GM21526 (cell line): ENCODE measurements at regions not wholly inside any gene's neighbourhood (a gene's known extent, or its start where the extent isn't known, plus 50 kb on each side); places are given as distances from the start of the nearest gene placed in this dataset.
A peak's percentile ranks its signal among the peaks of the same experiment; 100 is the strongest.
"Not testable (repeated sequence)": the region's sequence is repeated elsewhere in the genome, so short reads cannot be mapped to it uniquely, and the experiment has no call there.

Experiments
- ATAC-seq: cut with Tn5 transposase; IDR thresholded peaks from one replicate; pipeline ENCODE4 v1.9.1; 2021; ENCODE audit warnings: moderate library complexity; ENCODE audit not compliant: unreplicated experiment, low FRiP score

DNA sequence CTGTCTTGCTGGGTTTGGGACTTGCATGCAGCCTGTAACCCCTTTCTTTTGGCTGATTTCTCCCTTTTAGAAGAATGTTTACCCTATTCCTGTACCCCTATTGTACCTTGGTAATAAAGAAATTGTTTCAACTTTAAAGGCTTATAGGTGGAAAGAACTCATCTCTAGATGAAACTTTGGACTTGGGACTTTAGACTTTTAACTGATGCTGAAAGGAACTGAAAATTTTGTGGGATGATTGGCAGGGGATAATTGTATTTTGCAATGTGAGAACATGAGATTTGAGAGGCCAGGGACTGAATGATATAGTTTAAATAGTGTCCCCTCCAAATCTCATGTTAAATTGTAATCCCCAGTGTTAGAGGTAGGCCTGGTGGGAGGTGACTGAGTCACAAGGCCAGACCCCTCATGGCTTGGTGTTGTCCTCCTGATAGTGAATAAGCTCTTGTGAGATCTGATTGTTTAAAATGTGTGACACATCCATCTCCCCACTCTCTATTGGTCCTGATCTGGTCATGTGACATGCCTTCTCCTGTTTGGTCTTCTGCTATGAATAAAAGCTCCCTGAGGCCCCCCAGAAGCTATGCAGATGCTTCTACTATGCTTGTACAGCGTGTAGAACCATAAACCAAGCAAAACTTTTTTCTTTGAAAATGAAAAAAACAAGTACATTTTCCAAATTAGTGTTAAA lies 1621.3 kb upstream of the B3GALT2 start:
- ATAC-seq, result no peak

DNA sequence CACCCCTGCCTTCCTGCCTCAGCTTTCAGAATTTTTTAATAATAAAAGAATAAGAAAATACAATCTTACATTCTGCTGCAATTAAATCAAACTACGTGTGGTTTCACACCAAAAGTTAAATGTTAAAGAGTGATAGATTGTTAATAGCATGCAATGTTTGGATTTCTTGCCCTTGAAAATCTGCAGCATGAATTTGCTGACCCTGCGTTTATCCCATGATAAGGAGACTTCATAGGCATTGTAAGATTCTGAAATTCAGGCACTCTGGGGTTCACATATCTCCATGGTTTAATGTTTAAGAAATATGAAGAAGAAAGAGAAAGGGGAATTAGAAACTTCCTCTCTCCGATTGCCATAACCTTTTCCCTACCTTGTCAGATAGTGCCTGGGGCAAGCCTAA lies 1616.2 kb upstream of the B3GALT2 start:
- ATAC-seq, result no peak

DNA sequence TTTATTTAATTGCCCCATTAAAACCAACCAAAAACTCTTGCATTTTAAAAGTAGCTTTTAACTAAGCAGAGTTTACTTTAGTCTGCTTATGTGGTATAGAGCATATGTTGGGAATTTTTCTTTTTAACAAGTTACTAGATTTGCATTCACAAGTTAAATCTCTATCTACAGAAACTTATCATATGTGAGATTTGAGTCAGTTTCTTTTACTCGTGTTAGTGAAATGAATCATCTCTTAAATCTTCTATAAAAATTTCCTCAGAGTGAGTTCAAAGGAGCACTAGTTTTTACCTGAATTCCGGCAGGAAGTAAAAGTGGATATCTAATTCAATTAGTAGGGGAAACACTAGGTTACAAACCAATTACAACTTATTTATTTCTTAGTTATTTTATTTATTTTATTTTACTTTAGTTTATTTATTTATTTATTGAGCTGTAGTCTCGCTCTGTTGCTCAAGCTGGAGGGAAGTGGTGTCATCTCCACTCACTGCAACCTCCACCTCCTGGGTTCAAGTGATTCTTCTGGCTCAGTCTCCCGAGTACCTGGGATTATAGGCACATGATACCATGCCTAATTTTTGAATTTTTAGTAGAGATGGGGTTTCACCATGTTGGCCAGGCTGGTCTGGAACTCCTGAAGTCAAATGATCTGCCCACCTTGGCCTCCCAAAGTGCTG lies 1609.6 kb upstream of the B3GALT2 start:
- no peak for ATAC-seq

DNA sequence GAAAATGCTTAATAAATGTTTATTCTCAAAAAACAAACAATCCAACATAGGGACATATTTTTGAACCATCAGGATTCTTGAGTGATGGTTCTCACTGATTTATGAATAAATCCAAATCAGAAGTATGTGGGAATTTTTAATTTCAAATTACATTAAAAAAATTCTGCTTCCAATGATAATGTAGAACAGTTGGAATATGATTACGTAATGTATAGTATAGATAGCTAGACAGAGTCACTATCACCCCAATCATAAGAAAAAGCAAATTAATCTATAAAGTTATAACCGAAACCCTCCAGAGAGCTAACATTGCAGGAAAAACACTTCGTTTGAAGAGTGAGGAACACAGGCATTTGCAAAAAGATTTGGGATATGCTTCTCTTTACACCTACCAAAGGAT lies 1600.6 kb upstream of the B3GALT2 start:
- no peak for ATAC-seq

DNA sequence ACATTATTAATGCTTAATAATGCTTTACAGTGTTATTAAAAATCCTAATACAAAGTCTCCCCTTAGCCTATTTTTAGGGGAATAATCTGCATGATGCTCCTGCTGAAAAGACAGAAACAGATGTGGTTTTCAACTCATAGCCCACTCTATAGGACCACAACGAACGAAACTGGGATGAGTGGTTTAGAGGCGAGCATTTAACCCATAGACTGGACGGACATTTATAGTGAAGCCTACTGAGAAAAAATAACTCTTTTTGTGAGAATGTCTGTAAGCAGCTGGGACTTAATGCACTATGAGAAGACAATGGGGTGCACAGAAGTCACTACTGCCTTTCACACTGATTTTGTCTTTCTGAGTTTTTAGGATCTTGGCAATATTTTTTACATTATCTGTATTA lies 1599.6 kb upstream of the B3GALT2 start:
- ATAC-seq, result no peak

DNA sequence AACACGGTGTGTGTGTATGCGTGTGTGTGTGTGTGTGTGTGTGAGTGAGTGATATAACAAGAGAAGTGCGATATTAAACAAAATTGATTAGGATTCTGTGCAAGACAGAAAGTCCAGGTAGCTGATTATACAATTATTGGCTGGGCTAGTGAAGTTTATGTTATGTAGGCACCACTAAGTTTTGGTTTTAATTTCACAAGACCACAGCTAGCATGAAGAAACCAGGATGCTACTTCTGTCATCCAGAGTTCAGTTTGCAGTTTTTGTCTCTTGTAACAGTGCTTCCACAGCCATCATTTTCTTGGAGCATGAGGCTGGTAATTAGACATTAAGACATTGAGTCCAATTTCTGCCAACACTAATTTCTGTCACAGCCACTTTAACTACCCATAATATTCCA lies 1590.2 kb upstream of the B3GALT2 start:
- ATAC-seq, result no peak

DNA sequence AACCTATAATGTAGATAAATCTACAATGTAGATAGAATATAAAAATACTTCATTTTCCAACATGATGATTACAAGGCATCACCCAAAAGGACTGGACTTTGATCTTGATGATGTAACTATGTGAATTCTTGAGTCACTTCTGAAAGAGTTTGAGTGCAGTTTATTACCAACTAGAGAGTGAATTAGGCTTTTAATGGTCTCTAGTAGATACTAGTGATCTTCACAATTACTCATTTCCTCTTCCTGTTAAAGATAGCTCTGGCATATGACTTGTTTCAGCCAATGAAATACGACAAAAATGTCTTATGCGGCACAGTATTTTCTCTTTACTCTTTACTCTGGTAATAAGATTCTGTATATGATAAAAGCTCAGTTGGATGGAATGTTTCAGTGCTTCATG lies 1588.1 kb upstream of the B3GALT2 start:
- no peak for ATAC-seq

DNA sequence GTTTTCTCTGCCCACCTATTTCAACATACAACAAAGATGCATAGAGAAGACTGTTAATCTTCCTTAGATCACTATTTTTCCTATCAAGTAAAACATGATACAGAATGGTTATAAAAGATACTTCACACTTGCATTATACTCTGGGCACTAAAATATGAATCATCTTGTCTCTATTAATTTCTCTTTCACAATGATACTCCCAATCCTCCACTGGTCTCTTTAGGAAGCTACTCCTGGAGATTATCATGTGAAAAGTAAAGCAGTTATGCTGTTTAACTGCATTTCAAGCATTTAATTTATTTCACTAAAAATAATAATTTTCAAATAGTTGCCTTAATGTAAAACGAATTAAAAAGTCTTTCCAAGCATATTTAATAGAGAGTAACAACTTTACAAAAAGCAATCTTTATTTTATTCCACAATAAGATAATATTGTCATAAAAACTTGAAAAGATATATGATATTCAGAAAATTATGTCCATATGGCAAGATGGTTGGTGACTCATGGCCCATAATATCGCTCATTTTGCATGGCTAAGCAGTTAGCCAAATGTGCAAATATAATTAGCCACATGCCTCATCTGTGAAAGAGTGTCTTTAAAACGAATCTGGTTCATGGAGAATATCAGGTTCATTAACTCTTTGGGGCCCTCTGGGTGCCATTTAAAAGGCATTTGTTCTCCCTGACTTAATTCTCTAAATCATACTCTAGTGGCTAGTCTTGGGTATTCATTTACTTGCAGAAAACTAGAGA lies 1569.0 kb upstream of the B3GALT2 start:
- no peak for ATAC-seq

DNA sequence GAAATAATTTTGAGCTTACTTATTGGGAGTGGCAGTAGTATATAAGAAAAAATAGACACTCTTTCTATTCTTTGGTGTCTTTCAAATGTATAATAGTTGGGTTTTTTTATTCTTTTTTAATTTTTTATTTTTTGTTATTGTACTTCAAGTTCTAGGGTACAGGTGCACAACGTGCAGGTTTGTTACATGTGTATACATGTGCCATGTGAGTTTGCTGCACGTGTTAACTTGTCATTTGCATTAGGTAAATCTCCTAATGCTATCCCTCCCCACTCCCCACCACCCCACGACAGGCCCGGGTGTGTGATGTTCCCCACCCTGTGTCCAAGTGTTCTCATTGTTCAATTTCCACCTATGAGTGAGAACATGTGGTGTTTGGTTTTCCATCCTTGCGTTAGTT lies 1552.4 kb upstream of the B3GALT2 start:
- not testable (repeated sequence) for ATAC-seq

DNA sequence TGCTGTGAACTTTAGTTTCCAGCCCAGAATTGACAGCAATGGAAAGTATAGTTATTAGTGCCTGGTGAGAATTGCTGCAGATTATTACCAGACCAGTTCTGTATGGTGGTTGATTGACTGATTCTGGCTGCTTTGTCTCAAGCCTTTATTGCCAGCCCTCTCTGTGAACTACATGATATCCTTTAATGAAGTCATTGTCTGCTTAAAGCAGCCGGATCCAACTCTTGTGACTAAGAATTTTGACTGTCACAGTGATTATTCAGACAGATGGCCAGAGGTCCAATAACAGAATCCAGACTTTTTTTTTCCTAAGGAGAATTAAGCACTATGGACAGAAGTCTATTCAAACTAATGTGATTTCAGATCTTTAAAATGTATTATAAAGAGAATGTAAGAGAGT lies 1548.6 kb upstream of the B3GALT2 start:
- ATAC-seq, result no peak

DNA sequence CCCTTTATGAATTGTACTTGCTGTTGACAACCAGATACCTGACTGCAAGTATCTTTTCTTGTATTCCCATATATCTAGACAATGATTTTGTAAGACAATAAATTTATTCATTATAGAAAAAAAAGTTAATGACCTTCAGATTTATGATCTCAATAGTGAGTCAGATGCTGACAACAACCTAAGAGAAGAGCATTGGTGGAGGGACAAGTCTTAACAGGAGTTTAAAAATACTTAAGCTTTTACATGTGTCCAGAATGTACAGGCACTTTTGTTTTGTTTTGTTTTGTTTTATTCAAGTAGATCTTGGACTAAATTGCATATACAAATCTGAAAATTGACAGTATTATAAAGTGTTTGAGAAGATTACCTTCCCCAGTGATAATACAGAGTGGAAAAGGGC lies 1544.6 kb upstream of the B3GALT2 start:
- ATAC-seq, result no peak

DNA sequence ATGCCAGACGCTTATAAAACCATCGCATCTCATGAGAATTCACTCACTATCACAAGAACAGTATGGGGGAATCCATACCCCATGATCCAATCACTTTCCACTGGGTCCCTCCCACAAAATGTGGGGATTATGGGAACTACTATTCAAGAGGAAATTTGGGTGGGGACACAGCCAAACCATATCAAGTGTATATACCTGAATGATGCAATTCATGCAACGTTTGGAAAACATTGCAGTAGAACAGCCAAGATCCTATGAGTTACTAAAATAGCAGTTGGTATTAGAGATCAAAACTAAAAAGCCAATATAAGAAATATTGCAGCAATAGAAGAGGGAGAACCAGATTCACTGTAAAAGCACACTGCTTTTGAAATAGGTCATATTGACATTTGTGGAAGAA lies 1543.9 kb upstream of the B3GALT2 start:
- no peak for ATAC-seq

DNA sequence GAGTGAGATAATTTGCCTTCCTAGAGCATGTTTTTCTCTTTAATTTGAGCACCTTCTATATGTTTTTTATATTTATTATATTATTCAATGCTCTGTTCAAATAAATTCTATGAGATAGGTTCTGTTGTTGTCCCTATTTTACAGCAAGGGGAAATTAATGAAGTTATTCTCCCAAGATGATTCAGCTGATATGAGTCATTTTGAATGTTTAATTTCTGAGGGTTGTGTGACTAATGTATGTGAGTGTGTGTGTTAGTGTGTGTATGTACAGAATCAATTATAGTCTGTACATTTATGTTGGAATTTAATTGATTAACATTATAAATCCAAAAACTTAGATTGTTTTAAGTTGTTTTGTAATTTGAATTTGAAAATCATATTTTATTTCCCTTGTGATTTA lies 1536.7 kb upstream of the B3GALT2 start:
- no peak for ATAC-seq

DNA sequence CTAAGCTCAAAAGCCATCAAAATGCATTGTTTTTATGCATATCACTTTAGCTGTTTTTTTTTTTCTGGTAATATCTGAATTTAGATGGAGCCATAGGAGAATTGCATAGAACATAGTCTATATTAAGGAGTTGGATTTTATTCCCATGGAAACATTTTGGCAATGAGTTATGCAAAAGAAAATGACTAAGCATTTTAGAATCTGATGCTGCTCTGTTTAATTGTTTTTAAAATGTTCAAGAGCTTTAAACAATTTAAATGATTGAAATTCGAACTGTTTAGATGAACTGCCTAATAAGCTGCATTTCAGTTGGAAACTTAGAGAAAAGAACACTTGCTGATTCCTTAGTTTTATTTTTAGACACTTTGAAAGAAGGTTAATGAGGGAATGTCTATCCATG lies 1531.5 kb upstream of the B3GALT2 start:
- no peak for ATAC-seq

DNA sequence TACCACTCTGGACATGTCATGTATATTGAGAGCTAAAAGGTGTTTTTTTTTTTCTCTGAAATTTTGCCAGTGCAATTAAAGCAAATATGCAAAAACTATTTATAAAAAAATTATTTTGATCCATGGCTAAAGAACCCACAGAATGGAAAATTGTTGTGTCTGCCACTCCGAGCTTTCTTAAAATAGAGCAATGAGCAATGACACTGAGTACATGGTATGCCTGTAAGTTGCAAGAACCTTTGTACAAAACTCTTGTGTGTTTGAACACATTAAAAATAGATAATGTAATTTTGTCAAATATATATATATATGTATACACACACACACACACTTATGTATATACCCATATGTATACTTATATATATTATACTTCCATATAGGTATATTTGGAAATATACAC lies 1530.9 kb upstream of the B3GALT2 start:
- no peak for ATAC-seq

DNA sequence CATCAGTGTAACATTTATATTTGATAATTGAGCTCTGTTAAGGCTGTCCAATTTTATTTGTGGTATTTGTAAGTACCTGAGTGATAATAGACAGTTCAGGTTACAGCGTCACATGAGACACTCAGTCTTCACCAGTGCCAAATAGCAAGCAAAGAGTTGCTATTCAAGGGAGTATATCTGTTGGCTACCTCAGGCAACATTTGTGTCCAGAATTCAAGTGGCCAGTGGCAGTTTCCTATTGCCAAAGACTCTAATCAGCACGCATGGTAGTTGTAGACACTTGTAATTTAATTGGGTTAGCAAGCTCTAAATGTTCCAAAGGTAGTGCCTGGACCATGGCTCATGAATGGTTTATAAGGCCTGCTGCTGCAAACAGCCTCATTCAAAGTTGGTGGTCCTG lies 1524.3 kb upstream of the B3GALT2 start:
- no peak for ATAC-seq

DNA sequence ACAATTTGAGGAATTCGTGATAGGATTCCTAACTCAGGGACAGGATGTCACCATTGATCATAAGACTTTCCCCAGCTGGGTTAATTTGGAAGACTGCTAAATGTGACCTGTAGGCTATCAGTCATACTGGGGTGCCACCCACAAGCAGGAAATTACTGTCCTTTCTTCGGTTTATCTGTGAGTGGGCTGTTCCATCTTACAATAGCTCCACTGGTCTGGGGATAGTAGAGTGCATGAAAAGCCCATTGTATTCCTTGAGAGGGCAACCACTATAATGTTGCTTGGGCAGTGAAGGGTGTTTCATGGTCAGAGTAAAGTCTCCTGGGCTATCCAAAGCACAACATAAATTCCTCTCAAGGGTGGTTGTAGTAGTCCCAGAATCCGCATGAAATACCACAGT lies 1523.0 kb upstream of the B3GALT2 start:
- ATAC-seq, result no peak

DNA sequence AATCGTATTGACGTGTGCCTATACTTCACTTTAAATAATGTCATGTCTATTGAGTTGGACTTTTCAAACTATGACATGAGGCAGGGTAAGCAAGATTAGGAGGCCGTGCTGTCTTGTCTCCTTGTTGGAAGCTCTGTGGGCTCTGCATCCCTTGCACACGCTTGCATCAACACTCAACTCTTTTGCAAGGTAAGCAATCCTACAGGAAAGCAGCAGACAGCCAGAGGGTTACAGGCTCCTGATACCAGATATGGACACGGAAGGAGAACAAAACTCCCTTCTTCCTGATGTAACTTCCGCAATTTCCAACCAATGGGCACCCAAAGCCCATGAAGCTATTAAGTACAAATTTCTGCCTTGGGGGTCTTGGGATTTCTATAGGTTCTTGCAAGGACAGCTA lies 1520.7 kb upstream of the B3GALT2 start:
- ATAC-seq, result no peak

DNA sequence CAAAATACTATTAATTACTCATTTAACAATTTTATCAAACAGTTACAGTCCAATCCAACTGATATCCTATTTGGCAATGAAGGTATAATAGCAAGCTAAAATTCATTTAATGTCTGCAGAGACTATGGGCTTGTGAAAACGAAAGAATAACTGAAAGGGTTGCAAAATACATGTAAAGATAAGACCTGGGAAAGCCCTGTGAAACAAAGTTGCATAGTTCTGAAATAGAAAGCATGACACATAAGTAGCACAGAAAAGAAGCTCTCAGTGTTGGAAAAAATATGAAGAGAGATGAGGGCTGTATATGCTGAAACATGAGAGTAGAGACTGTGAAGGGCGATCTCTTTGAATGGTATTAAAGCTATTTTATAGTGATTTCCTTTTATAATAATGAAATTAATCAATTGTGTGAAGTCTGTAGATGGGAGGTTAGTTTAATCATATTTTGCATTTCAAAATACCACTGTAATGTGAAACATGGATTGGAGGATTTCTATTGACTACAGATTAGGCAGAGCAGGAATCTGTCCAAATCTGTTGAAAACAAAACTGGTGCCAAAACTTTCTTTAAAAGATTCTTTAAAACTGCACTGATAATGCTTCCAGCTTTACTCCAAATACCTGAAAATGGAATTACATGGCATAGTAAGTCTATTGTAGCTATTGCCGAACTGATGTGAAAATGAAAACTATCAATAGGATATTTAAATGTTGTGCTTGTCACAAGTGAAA lies 1518.9 kb upstream of the B3GALT2 start:
- peak; percentile 64 for ATAC-seq

DNA sequence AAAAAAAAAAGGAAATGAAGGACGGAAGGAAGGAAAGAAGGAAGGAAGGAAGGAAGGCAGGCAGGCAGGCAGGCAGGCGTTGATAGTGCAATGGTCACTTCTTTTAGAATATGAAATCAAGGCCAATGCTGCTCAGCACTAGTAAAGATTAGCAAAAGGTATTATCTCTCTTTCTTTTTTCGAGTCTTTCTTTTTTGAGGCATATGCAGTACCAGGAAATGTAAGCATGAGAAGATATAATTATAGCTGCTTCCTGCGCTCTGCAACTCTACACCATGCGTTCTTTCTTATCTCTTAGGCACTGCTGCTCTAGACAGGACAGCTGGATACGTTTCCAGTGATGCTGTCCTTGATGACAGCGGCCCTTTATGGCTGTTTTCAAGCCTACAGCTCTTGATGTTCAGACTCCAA lies 1512.5 kb upstream of the B3GALT2 start:
- no peak for ATAC-seq

DNA sequence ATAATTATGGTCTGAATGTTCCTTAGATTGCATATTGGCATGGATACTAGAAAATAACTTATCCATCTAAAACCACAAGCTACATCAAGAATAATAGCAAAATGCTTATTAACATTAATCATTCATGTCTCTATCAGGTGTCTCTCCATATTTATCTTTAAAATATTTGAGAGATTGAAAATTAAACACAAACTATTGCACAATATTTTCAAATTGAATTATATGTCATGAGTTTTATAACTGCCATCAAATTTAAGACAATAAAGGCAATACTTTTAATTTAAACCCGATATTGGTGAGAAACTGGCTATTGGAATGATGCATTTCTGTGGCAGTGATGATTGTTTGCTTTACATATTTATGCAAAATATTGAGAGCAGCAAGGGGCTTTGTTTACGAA lies 1506.8 kb upstream of the B3GALT2 start:
- ATAC-seq, result no peak
